H9 (cell line): ENCODE measurements at regions not wholly inside any gene's neighbourhood (a gene's known extent, or its start where the extent isn't known, plus 50 kb on each side); places are given as distances from the start of the nearest gene placed in this dataset.

Experiments
- DNase-seq: peaks from one replicate; pipeline ENCODE4 v3.0.0-alpha.2; 2017
- H2AFZ ChIP-seq: one replicate; pipeline ENCODE4 v1.6.1; 2013; ENCODE audit warnings: mild to moderate bottlenecking, low read length, control low read depth, moderate library complexity
- H2AK5ac ChIP-seq: 2 replicates; pipeline ENCODE4 v1.6.1; 2013; ENCODE audit warnings: low read length, control low read depth, mixed read lengths; ENCODE audit not compliant: insufficient read length
- H2BK120ac ChIP-seq: one replicate; pipeline ENCODE4 v1.6.1; 2013; ENCODE audit warnings: low read depth, mild to moderate bottlenecking, low read length, control low read depth, inconsistent platforms; ENCODE audit not compliant: poor library complexity, severe bottlenecking
- H2BK12ac ChIP-seq: 2 replicates; pipeline ENCODE4 v1.6.1; 2013; ENCODE audit warnings: low read length, control low read depth, mixed read lengths, low read depth; ENCODE audit not compliant: insufficient read length
- H2BK15ac ChIP-seq: 2 replicates; pipeline ENCODE4 v1.6.1; 2013; ENCODE audit warnings: low read depth, low read length, control low read depth
- H2BK20ac ChIP-seq: one replicate; pipeline ENCODE4 v1.6.1; 2013; ENCODE audit warnings: low read depth, mild to moderate bottlenecking, low read length, control low read depth, inconsistent platforms; ENCODE audit not compliant: poor library complexity, severe bottlenecking
- H2BK5ac ChIP-seq: 2 replicates; pipeline ENCODE4 v1.6.1; 2013; ENCODE audit warnings: low read length, control low read depth, mixed read lengths; ENCODE audit not compliant: insufficient read length
- H3K14ac ChIP-seq: 2 replicates; pipeline ENCODE4 v1.6.1; 2013; ENCODE audit warnings: low read length, control low read depth; ENCODE audit not compliant: insufficient read depth
- H3K18ac ChIP-seq: 2 replicates; pipeline ENCODE4 v1.6.1; 2013; ENCODE audit warnings: low read depth, mild to moderate bottlenecking, mixed read lengths, low read length, control low read depth; ENCODE audit not compliant: insufficient read length
- H3K23ac ChIP-seq: 2 replicates; pipeline ENCODE4 v1.6.1; 2013; ENCODE audit warnings: low read length, control low read depth, mixed read lengths, low read depth; ENCODE audit not compliant: insufficient read length
- H3K23me2 ChIP-seq: 2 replicates; pipeline ENCODE4 v1.6.1; 2013; ENCODE audit warnings: low read depth, mild to moderate bottlenecking, mixed read lengths, low read length, control low read depth; ENCODE audit not compliant: insufficient read length, poor library complexity, severe bottlenecking
- H3K27ac ChIP-seq: 2 replicates; pipeline ENCODE4 v1.5.1; 2013; ENCODE audit warnings: low read length, control low read depth, mixed read lengths, low read depth; ENCODE audit not compliant: insufficient read length
- H3K27me3 ChIP-seq: 2 replicates; pipeline ENCODE4 v1.6.1; 2013; ENCODE audit warnings: low read length, control low read depth, inconsistent platforms; ENCODE audit not compliant: insufficient read depth
- H3K4ac ChIP-seq: 2 replicates; pipeline ENCODE4 v1.6.1; 2013; ENCODE audit warnings: low read depth, mild to moderate bottlenecking, control low read depth, inconsistent platforms, low read length, moderate library complexity
- H3K4me1 ChIP-seq: 2 replicates; pipeline ENCODE4 v1.6.1; 2013; ENCODE audit warnings: low read length, control low read depth, inconsistent platforms; ENCODE audit not compliant: insufficient read depth
- H3K4me2 ChIP-seq: 2 replicates; pipeline ENCODE4 v1.6.1; 2013; ENCODE audit warnings: low read length, control low read depth, mixed read lengths; ENCODE audit not compliant: insufficient read length, insufficient read depth
- H3K56ac ChIP-seq: 2 replicates; pipeline ENCODE4 v1.6.1; 2013; ENCODE audit warnings: low read depth, mild to moderate bottlenecking, mixed read lengths, low read length, control low read depth; ENCODE audit not compliant: insufficient read length
- H3K79me1 ChIP-seq: 2 replicates; pipeline ENCODE4 v1.6.1; 2013; ENCODE audit warnings: low read depth, mild to moderate bottlenecking, moderate library complexity, low read length, control low read depth, inconsistent platforms; ENCODE audit not compliant: insufficient read depth, poor library complexity, severe bottlenecking
- H3K79me2 ChIP-seq: 2 replicates; pipeline ENCODE4 v1.6.1; 2013; ENCODE audit warnings: low read length, control low read depth, inconsistent platforms; ENCODE audit not compliant: insufficient read depth
- H3K9ac ChIP-seq: 2 replicates; pipeline ENCODE4 v1.6.1; 2013; ENCODE audit warnings: low read length, control low read depth, mixed read lengths; ENCODE audit not compliant: insufficient read length; ENCODE audit errors: extremely low read depth
- H3K9me3 ChIP-seq: one replicate; pipeline ENCODE4 v1.6.1; 2013; ENCODE audit warnings: low read depth, low read length, inconsistent platforms; ENCODE audit not compliant: control insufficient read depth
- H3T11ph ChIP-seq: one replicate; pipeline ENCODE4 v1.6.1; 2013; ENCODE audit warnings: mild to moderate bottlenecking, low read length, control low read depth, inconsistent platforms
- H4K20me1 ChIP-seq: one replicate; pipeline ENCODE4 v1.6.1; 2013; ENCODE audit not compliant: control insufficient read depth, insufficient read length, insufficient read depth
- H4K5ac ChIP-seq: 2 replicates; pipeline ENCODE4 v1.6.1; 2013; ENCODE audit warnings: low read depth, mild to moderate bottlenecking, mixed read lengths, low read length, control low read depth; ENCODE audit not compliant: insufficient read length
- H4K8ac ChIP-seq: replicated peaks from 2 replicates; pipeline ENCODE4 v1.6.1; 2013; ENCODE audit warnings: low read length, control low read depth, mixed read lengths, low read depth; ENCODE audit not compliant: insufficient read length
- H4K91ac ChIP-seq: 2 replicates; pipeline ENCODE4 v1.6.1; 2013; ENCODE audit warnings: low read depth, mild to moderate bottlenecking, moderate library complexity, mixed read lengths, low read length, control low read depth; ENCODE audit not compliant: insufficient read length
- H3K27ac Mint-ChIP-seq, 3 experiments: 2 replicates in 2 of 3; 3 replicates in 1 of 3; pipeline ENCODE4 v1.8.0; 2020 to 2021; ENCODE audit warnings: mixed read lengths in 3 of 3, mild to moderate bottlenecking in 1 of 3, moderate library complexity in 1 of 3
- H3K27me3 Mint-ChIP-seq: 2 replicates; pipeline ENCODE4 v1.8.0; 2021; ENCODE audit warnings: low read depth, mild to moderate bottlenecking, moderate library complexity, mixed read lengths
- H3K36me3 Mint-ChIP-seq, 3 experiments: 2 replicates in 2 of 3; 3 replicates in 1 of 3; pipeline ENCODE4 v1.8.0; 2020 to 2021; ENCODE audit warnings: low read depth in 3 of 3, mixed read lengths in 3 of 3; ENCODE audit not compliant: insufficient read depth in 1 of 3
- H3K4me1 Mint-ChIP-seq, 2 experiments: 2 replicates each; pipeline ENCODE4 v1.8.0; 2020; ENCODE audit warnings: mixed read lengths in 2 of 2
- H3K4me3 Mint-ChIP-seq, 2 experiments: 2 replicates in 1 of 2; 3 replicates in 1 of 2; pipeline ENCODE4 v1.8.0; 2020 to 2021; ENCODE audit warnings: mild to moderate bottlenecking in 2 of 2, mixed read lengths in 2 of 2, moderate library complexity in 1 of 2
- H3K9me3 Mint-ChIP-seq, 2 experiments: 2 replicates in 1 of 2; 3 replicates in 1 of 2; pipeline ENCODE4 v1.8.0; 2020; ENCODE audit warnings: mild to moderate bottlenecking in 2 of 2, mixed read lengths in 2 of 2, moderate library complexity in 1 of 2
- CTCF ChIP-seq: fragments of 200-600 bp; sonication (generic); conservative IDR thresholded peaks from 3 replicates; pipeline ENCODE4 v1.8.0; 2021; ENCODE audit warnings: antibody characterized with exemption, mild to moderate bottlenecking
- WGBS: extraction: QIAGEN DNeasy Blood & Tissue Kit; methylation state at CpG from one replicate; pipeline ENCODE4 v1.1.7; 2013; ENCODE audit warnings: missing lambda C conversion rate, low lambda C conversion rate, mixed read lengths; ENCODE audit not compliant: insufficient read length; ENCODE audit errors: extremely low coverage; 5-methylcytosine and 5-hydroxymethylcytosine counted together

DNA sequence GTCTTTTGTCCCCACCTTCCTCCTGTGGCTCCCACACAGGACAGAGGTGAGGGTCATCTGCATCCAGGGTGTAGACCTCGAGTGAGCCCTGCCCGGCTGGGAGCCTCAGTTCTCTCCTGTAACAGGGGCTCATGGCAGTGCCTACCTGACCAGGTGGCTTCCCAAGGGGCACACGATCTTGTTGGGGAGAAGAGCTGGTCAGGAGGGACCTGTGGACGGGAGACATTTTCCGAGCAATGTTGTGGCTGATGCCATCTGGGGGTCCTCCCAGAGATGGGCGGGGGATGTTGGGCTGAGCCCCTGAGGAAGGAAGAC lies 51.9 kb downstream of the CEBPB start:
- H3K4me2 ChIP-seq: no peak overlapping the region
- H3K4me3 Mint-ChIP-seq: no peak overlapping the region
- H3K4ac ChIP-seq: no peak overlapping the region
- no peak overlapping the region for H3K27ac ChIP-seq
- H3K14ac ChIP-seq: no peak overlapping the region
- H4K20me1 ChIP-seq: no peaks in the 10 kb centered on the region
- H3K27ac Mint-ChIP-seq: no peak overlapping the region
- H3K18ac ChIP-seq: no peak overlapping the region
- H3K36me3 Mint-ChIP-seq: no peaks in the 10 kb centered on the region
- H4K5ac ChIP-seq: no peak overlapping the region
- DNase-seq: no peak
- no peak for TF ChIP-seq CTCF
- no peak overlapping the region for H2BK15ac ChIP-seq
- no peak overlapping the region for H2BK5ac ChIP-seq
- no peak overlapping the region for H2BK20ac ChIP-seq
- no peaks in the 10 kb centered on the region for H3K27me3 ChIP-seq
- H2AK5ac ChIP-seq: no peak overlapping the region
- no peaks in the 10 kb centered on the region for H3K79me1 ChIP-seq
- H3K56ac ChIP-seq: no peak overlapping the region
- no peak overlapping the region for H2BK12ac ChIP-seq
- H2BK120ac ChIP-seq: no peak overlapping the region
- H3T11ph ChIP-seq: no peak overlapping the region
- H3K4me1 ChIP-seq: no peaks in the 10 kb centered on the region
- WGBS: no CpG with 5 or more reads among the region's 6 CpGs
- no peak overlapping the region for H4K8ac ChIP-seq
- H3K23me2 ChIP-seq: no peaks in the 10 kb centered on the region
- no peak overlapping the region for H2AFZ ChIP-seq
- no peaks in the 10 kb centered on the region for H3K9me3 ChIP-seq
- no peaks in the 10 kb centered on the region for H3K79me2 ChIP-seq
- no peak overlapping the region for H3K23ac ChIP-seq
- no peaks in the 10 kb centered on the region for H3K4me1 Mint-ChIP-seq
- H3K27me3 Mint-ChIP-seq: peaks cover 1% of the 10 kb centered on the region
- H3K9ac ChIP-seq: no peak overlapping the region
- no peaks in the 10 kb centered on the region for H3K9me3 Mint-ChIP-seq
- no peak overlapping the region for H4K91ac ChIP-seq
